Thymus (tissue), 11 donors: ENCODE measurements at regions not wholly inside any gene's neighbourhood (a gene's known extent, or its start where the extent isn't known, plus 50 kb on each side); places are given as distances from the start of the nearest gene placed in this dataset.

Experiments used
- DNase-seq, 9 donors: peaks; one replicate each; pipeline ENCODE4 v3.0.0-alpha.2; 2013; ENCODE audit warnings: low spot score in 9 of 9, low read depth in 6 of 9, missing footprints in 1 of 9
- H3K27ac ChIP-seq, 2 donors: one replicate each; pipeline ENCODE4 v1.5.1; 2013; ENCODE audit warnings: control low read depth in 1 of 2, low read depth in 1 of 2, low read length in 1 of 2, mild to moderate bottlenecking in 1 of 2, moderate library complexity in 1 of 2
- H3K27me3 ChIP-seq, 2 donors: one replicate each; pipeline ENCODE4 v1.5.1; 2013; ENCODE audit warnings: low read length in 1 of 2; ENCODE audit not compliant: control insufficient read depth in 2 of 2, insufficient read depth in 1 of 2
- H3K36me3 ChIP-seq, 2 donors: one replicate each; pipeline ENCODE4 v1.5.1; 2013; ENCODE audit warnings: low read length in 1 of 2, mild to moderate bottlenecking in 1 of 2, moderate library complexity in 1 of 2; ENCODE audit not compliant: control insufficient read depth in 2 of 2, insufficient read depth in 2 of 2
- H3K4me1 ChIP-seq, 2 donors: one replicate each; pipeline ENCODE4 v1.5.1; 2013; ENCODE audit warnings: low read length in 2 of 2; ENCODE audit not compliant: control insufficient read depth in 2 of 2, insufficient read depth in 2 of 2
- H3K4me3 ChIP-seq, 2 donors: one replicate each; pipeline ENCODE4 v1.5.1; 2013; ENCODE audit warnings: low read length in 2 of 2, control low read depth in 1 of 2, mild to moderate bottlenecking in 1 of 2
- H3K9me3 ChIP-seq, 2 donors: one replicate each; pipeline ENCODE4 v1.5.1; 2013; ENCODE audit warnings: low read length in 1 of 2, mild to moderate bottlenecking in 1 of 2; ENCODE audit not compliant: control insufficient read depth in 2 of 2, insufficient read depth in 1 of 2
- WGBS: extraction: QIAGEN DNeasy Blood & Tissue Kit; methylation state at CpG from one replicate; pipeline ENCODE4 v1.1.7; 2013; 5-methylcytosine and 5-hydroxymethylcytosine counted together
- donor health status: healthy.

- DNase-seq, result peak in 4 of 9 donors; percentile 7 to 47 (median 16)
- Histone ChIP-seq H3K4me1 (peaks cover 0 to 11% of the 10 kb centered on the region in 2 donors), H3K9me3 (no peaks in the 10 kb centered on the region), H3K36me3 (peaks cover 0 to 5% of the 10 kb centered on the region in 2 donors), H3K27me3 (no peaks in the 10 kb centered on the region), H3K4me3 (no peak overlapping the region), H3K27ac (no peak overlapping the region)
- WGBS, result 39% methylated on average over 11 of the region's 11 CpGs
Measured at GRCh38 chr2:241924069-241924908, 54.8 kb downstream of the RTP5 start.

GRCh38 chr2:241924909-241925250 lies 55.4 kb downstream of the RTP5 start:
- Histone ChIP-seq H3K36me3 (peaks cover 0 to 5% of the 10 kb centered on the region in 2 donors), H3K27me3 (no peaks in the 10 kb centered on the region), H3K4me1 (peaks cover 0 to 11% of the 10 kb centered on the region in 2 donors), H3K4me3 (no peak overlapping the region), H3K27ac (no peak overlapping the region), H3K9me3 (no peaks in the 10 kb centered on the region)
- WGBS, result 90% methylated on average over 7 of the region's 7 CpGs
- no peak for DNase-seq

- DNase-seq, result no peak
- peaks cover 0 to 11% of the 10 kb centered on the region in 2 donors for H3K4me1 ChIP-seq
- no peak overlapping the region for H3K4me3 ChIP-seq
- H3K9me3 ChIP-seq, result no peaks in the 10 kb centered on the region
- WGBS, result 97% methylated on average over 15 of the region's 15 CpGs
- H3K27me3 ChIP-seq, result no peaks in the 10 kb centered on the region
- peaks cover 0 to 5% of the 10 kb centered on the region in 2 donors for H3K36me3 ChIP-seq
- H3K27ac ChIP-seq, result no peak overlapping the region
Measured at GRCh38 chr2:241925277-241925676, 55.7 kb downstream of the RTP5 start.

GRCh38 chr2:241925821-241926441 lies 56.4 kb downstream of the RTP5 start:
- peaks cover 0 to 11% of the 10 kb centered on the region in 2 donors for H3K4me1 ChIP-seq
- DNase-seq, result no peak
- no peaks in the 10 kb centered on the region for H3K27me3 ChIP-seq
- H3K4me3 ChIP-seq, result no peak overlapping the region
- 83% methylated on average over 21 of the region's 21 CpGs for WGBS
- H3K9me3 ChIP-seq, result no peaks in the 10 kb centered on the region
- H3K36me3 ChIP-seq, result peaks cover 0 to 5% of the 10 kb centered on the region in 2 donors
- no peak overlapping the region for H3K27ac ChIP-seq

GRCh38 chr2:241926541-241927311 lies 57.2 kb downstream of the RTP5 start:
- WGBS, result 91% methylated on average over 32 of the region's 32 CpGs
- Histone ChIP-seq H3K36me3 (peaks cover 0 to 8% of the 10 kb centered on the region in 2 donors), H3K4me3 (no peak overlapping the region), H3K4me1 (peaks cover 0 to 11% of the 10 kb centered on the region in 2 donors), H3K27me3 (no peaks in the 10 kb centered on the region), H3K9me3 (no peaks in the 10 kb centered on the region), H3K27ac (no peak overlapping the region)
- no peak for DNase-seq

GRCh38 chr2:241929551-241930490 lies 60.3 kb downstream of the RTP5 start:
- Histone ChIP-seq H3K4me1 (peaks cover 0 to 10% of the 10 kb centered on the region in 2 donors), H3K9me3 (no peaks in the 10 kb centered on the region), H3K27ac (no peak overlapping the region), H3K36me3 (peaks cover 0 to 8% of the 10 kb centered on the region in 2 donors), H3K4me3 (no peak overlapping the region), H3K27me3 (no peaks in the 10 kb centered on the region)
- DNase-seq, result no peak
- 90% methylated on average over 22 of the region's 22 CpGs for WGBS

GRCh38 chr2:241931084-241931975 lies 61.8 kb downstream of the RTP5 start:
- Histone ChIP-seq H3K36me3 (peaks cover 0 to 8% of the 10 kb centered on the region in 2 donors), H3K27me3 (no peaks in the 10 kb centered on the region), H3K4me1 (peaks cover 0 to 7% of the 10 kb centered on the region in 2 donors), H3K4me3 (no peak overlapping the region), H3K27ac (no peak overlapping the region), H3K9me3 (no peaks in the 10 kb centered on the region)
- WGBS, result 96% methylated on average over 30 of the region's 30 CpGs
- no peak for DNase-seq
